ENCODE measurements at regions not wholly inside any gene's neighbourhood (a gene's known extent, or its start where the extent isn't known, plus 50 kb on each side); places are given as distances from the start of the nearest gene placed in this dataset.

GRCh38 chr5:117195076-117195475 lies 620.5 kb upstream of the SEMA6A start:
- ATAC-seq = no peak
- no peaks in the 10 kb centered on the region for H3K36me3 ChIP-seq
- H3K4me1 ChIP-seq = no peaks in the 10 kb centered on the region
- H3K9me3 ChIP-seq = no peaks in the 10 kb centered on the region
- H3K27ac ChIP-seq = no peak overlapping the region
- TF ChIP-seq POLR2AphosphoS5 (IDR thresholded peaks at IDR 0.05) (no peak), EP300 (IDR thresholded peaks at IDR 0.05) (no peak), CTCF (IDR thresholded peaks at IDR 0.05) (no peak), POLR2A (IDR thresholded peaks at IDR 0.05) (no peak)
- H3K4me3 ChIP-seq = no peak overlapping the region
- H3K27me3 ChIP-seq = no peaks in the 10 kb centered on the region

- WGBS, 2 donors (ENCODE audit: low coverage in 1 of 2) = 67 to 73% methylated on average over 2 of the region's 2 CpGs
- TF ChIP-seq POLR2AphosphoS5 (IDR thresholded peaks at IDR 0.05) = no peak
- no peak for TF ChIP-seq EP300 (IDR thresholded peaks at IDR 0.05)
- no peak for TF ChIP-seq CTCF (IDR thresholded peaks at IDR 0.05)
- TF ChIP-seq POLR2A (IDR thresholded peaks at IDR 0.05) = no peak
These were observed 616.6 kb upstream of the SEMA6A start for GRCh38 chr5:117191251-117191650.

GRCh38 chr5:117189784-117190183 lies 615.2 kb upstream of the SEMA6A start:
- H3K4me1 ChIP-seq = no peaks in the 10 kb centered on the region
- no peaks in the 10 kb centered on the region for H3K9me3 ChIP-seq
- no peak overlapping the region for H3K27ac ChIP-seq
- TF ChIP-seq POLR2AphosphoS5 (IDR thresholded peaks at IDR 0.05) = no peak
- no peak for TF ChIP-seq EP300 (IDR thresholded peaks at IDR 0.05)
- no peaks in the 10 kb centered on the region for H3K36me3 ChIP-seq
- no peak overlapping the region for H3K4me3 ChIP-seq
- 53 to 67% methylated on average over 3 to 4 of the region's 4 CpGs for WGBS, 2 donors (ENCODE audit: low coverage in 1 of 2)
- H3K27me3 ChIP-seq = no peaks in the 10 kb centered on the region
- ATAC-seq = no peak

More at GRCh38 chr5:117191251-117191650, 616.6 kb upstream of the SEMA6A start:
- H3K9me3 ChIP-seq = no peaks in the 10 kb centered on the region
- H3K4me3 ChIP-seq = no peak overlapping the region
- H3K4me1 ChIP-seq = no peaks in the 10 kb centered on the region
- H3K27me3 ChIP-seq = no peaks in the 10 kb centered on the region
- H3K36me3 ChIP-seq = no peaks in the 10 kb centered on the region
- no peak for ATAC-seq
- H3K27ac ChIP-seq = no peak overlapping the region

GRCh38 chr5:117188211-117188610 lies 613.6 kb upstream of the SEMA6A start:
- TF ChIP-seq POLR2A (IDR thresholded peaks at IDR 0.05) = no peak
- TF ChIP-seq EP300 (IDR thresholded peaks at IDR 0.05) = no peak
- TF ChIP-seq POLR2AphosphoS5 (IDR thresholded peaks at IDR 0.05) = no peak
- TF ChIP-seq CTCF (IDR thresholded peaks at IDR 0.05) = no peak
- Histone ChIP-seq H3K4me3 (no peak overlapping the region), H3K36me3 (no peaks in the 10 kb centered on the region), H3K27ac (no peak overlapping the region), H3K9me3 (no peaks in the 10 kb centered on the region), H3K4me1 (no peaks in the 10 kb centered on the region), H3K27me3 (no peaks in the 10 kb centered on the region)
- ATAC-seq = no peak
- WGBS, 2 donors (ENCODE audit: low coverage in 1 of 2) = 36 to 40% methylated on average over 1 of the region's 1 CpG

GRCh38 chr5:117186751-117187150 lies 612.1 kb upstream of the SEMA6A start:
- no peak overlapping the region for H3K27ac ChIP-seq
- TF ChIP-seq POLR2AphosphoS5 (IDR thresholded peaks at IDR 0.05) (no peak), POLR2A (IDR thresholded peaks at IDR 0.05) (no peak), CTCF (IDR thresholded peaks at IDR 0.05) (no peak), EP300 (IDR thresholded peaks at IDR 0.05) (no peak)
- ATAC-seq = no peak

More at GRCh38 chr5:117186751-117187150, 612.1 kb upstream of the SEMA6A start:
- no peaks in the 10 kb centered on the region for H3K4me1 ChIP-seq
- WGBS, 2 donors (ENCODE audit: low coverage in 1 of 2) = 70 to 93% methylated on average over 3 of the region's 3 CpGs
- no peaks in the 10 kb centered on the region for H3K27me3 ChIP-seq
- no peak overlapping the region for H3K4me3 ChIP-seq
- H3K9me3 ChIP-seq = no peaks in the 10 kb centered on the region
- no peaks in the 10 kb centered on the region for H3K36me3 ChIP-seq
